Lower lobe of right lung (tissue), 2 donors: ENCODE measurements at regions not wholly inside any gene's neighbourhood (a gene's known extent, or its start where the extent isn't known, plus 50 kb on each side); places are given as distances from the start of the nearest gene placed in this dataset.

Experiments used
- ATAC-seq, 2 donors: fragments of 200-7000 bp; cut with Tn5 transposase; one replicate each; pipeline ENCODE4 v1.9.1; 2020 to 2022; ENCODE audit warnings: mild to moderate bottlenecking in 2 of 2, moderate library complexity in 2 of 2
- DNase-seq: peaks from one replicate; pipeline ENCODE4 v3.0.0-alpha.2; 2020
- H3K27ac ChIP-seq: fragments of 200-600 bp; one replicate; pipeline ENCODE4 v1.8.0; 2022
- H3K27me3 ChIP-seq: fragments of 200-600 bp; one replicate; pipeline ENCODE4 v1.8.0; 2022; ENCODE audit warnings: low read depth
- H3K36me3 ChIP-seq: fragments of 200-600 bp; one replicate; pipeline ENCODE4 v1.8.0; 2022; ENCODE audit warnings: mild to moderate bottlenecking
- H3K4me1 ChIP-seq: fragments of 200-600 bp; one replicate; pipeline ENCODE4 v1.8.0; 2022
- H3K4me3 ChIP-seq: fragments of 200-600 bp; one replicate; pipeline ENCODE4 v1.8.0; 2022; ENCODE audit warnings: mild to moderate bottlenecking
- H3K9me3 ChIP-seq: fragments of 200-600 bp; one replicate; pipeline ENCODE4 v1.8.0; 2022
- CTCF ChIP-seq: fragments of 200-600 bp; IDR thresholded peaks from one replicate; pipeline ENCODE4 v1.8.0; 2022; ENCODE audit warnings: antibody characterized with exemption, mild to moderate bottlenecking
- intact Hi-C: fragments of 100-400 bp; cut with DNase I; formaldehyde crosslinking; loops from one replicate; pipeline ENCODE4 v1.11.0; 2022
- donor health status: DM: no; HTN: yes; CAD: no; lungs with severe emphysema.

- no peaks in the 10 kb centered on the region for H3K9me3 ChIP-seq
- TF ChIP-seq CTCF: no peak
- intact Hi-C loops: no loop called here
- no peaks in the 10 kb centered on the region for H3K36me3 ChIP-seq
- no peak overlapping the region for H3K27ac ChIP-seq
- ATAC-seq (no peak), DNase-seq (no peak)
- no peaks in the 10 kb centered on the region for H3K4me1 ChIP-seq
- H3K4me3 ChIP-seq: no peak overlapping the region
- no peaks in the 10 kb centered on the region for H3K27me3 ChIP-seq
These were observed 1251.2 kb downstream of the AACS start for GRCh38 chr12:126316411-126316810.

- Histone ChIP-seq H3K27ac (no peak overlapping the region), H3K9me3 (no peaks in the 10 kb centered on the region), H3K4me3 (no peak overlapping the region), H3K4me1 (no peaks in the 10 kb centered on the region), H3K27me3 (no peaks in the 10 kb centered on the region), H3K36me3 (no peaks in the 10 kb centered on the region)
- intact Hi-C loops: no loop called here
- no peak for ATAC-seq
- DNase-seq: no peak
- TF ChIP-seq CTCF: no peak
These were observed 1272.6 kb downstream of the AACS start for GRCh38 chr12:126337556-126338441.

GRCh38 chr12:126342866-126343265, 1277.6 kb downstream of the AACS start:
- no peak for TF ChIP-seq CTCF
- Histone ChIP-seq H3K9me3 (no peaks in the 10 kb centered on the region), H3K4me1 (no peaks in the 10 kb centered on the region), H3K36me3 (no peaks in the 10 kb centered on the region), H3K4me3 (no peak overlapping the region), H3K27ac (no peak overlapping the region), H3K27me3 (no peaks in the 10 kb centered on the region)
- ATAC-seq (no peak), DNase-seq (no peak)
- intact Hi-C loops: no loop called here

GRCh38 chr12:126343321-126343720, 1278.1 kb downstream of the AACS start:
- Histone ChIP-seq H3K9me3 (no peaks in the 10 kb centered on the region), H3K36me3 (no peaks in the 10 kb centered on the region), H3K4me1 (no peaks in the 10 kb centered on the region), H3K4me3 (no peak overlapping the region), H3K27me3 (no peaks in the 10 kb centered on the region), H3K27ac (no peak overlapping the region)
- ATAC-seq (no peak), DNase-seq (no peak)
- no peak for TF ChIP-seq CTCF
- intact Hi-C loops: no loop called here

- Histone ChIP-seq H3K4me1 (no peaks in the 10 kb centered on the region), H3K27ac (no peak overlapping the region), H3K36me3 (no peaks in the 10 kb centered on the region), H3K9me3 (peaks cover 5% of the 10 kb centered on the region), H3K4me3 (no peak overlapping the region), H3K27me3 (no peaks in the 10 kb centered on the region)
- ATAC-seq (no peak), DNase-seq (no peak)
- no peak for TF ChIP-seq CTCF
- intact Hi-C loops: no loop called here
These were observed 1280.9 kb downstream of the AACS start for GRCh38 chr12:126346087-126346486.
